HEK293T (cell line): ENCODE measurements at regions not wholly inside any gene's neighbourhood (a gene's known extent, or its start where the extent isn't known, plus 50 kb on each side); places are given as distances from the start of the nearest gene placed in this dataset.

Experiments used
- CTBP1 ChIP-seq: fragments of 450-650 bp; IDR thresholded peaks from 2 replicates; pipeline ENCODE4 v1.6.1; 2016; ENCODE audit warnings: borderline replicate concordance
- FOXM1 ChIP-seq: fragments of 450-650 bp; IDR thresholded peaks from 2 replicates; pipeline ENCODE4 v1.6.1; 2017; ENCODE audit warnings: mild to moderate bottlenecking, borderline replicate concordance
- HDGF ChIP-seq: fragments of 450-650 bp; IDR thresholded peaks from 2 replicates; pipeline ENCODE4 v1.6.1; 2017; ENCODE audit warnings: antibody characterized with exemption, borderline replicate concordance
- L3MBTL2 ChIP-seq: fragments of 450-650 bp; conservative IDR thresholded peaks from 2 replicates; pipeline ENCODE4 v1.6.1; 2016; ENCODE audit warnings: mild to moderate bottlenecking
- SP1 ChIP-seq: fragments of 450-650 bp; IDR thresholded peaks from 2 replicates; pipeline ENCODE4 v1.6.1; 2017
- SUZ12 ChIP-seq: fragments of 450-650 bp; IDR thresholded peaks from 2 replicates; pipeline ENCODE4 v1.6.1; 2016; ENCODE audit warnings: mild to moderate bottlenecking
- ZNF384 ChIP-seq: fragments of 450-650 bp; IDR thresholded peaks from 2 replicates; pipeline ENCODE4 v1.6.1; 2016

GRCh38 chr12:89029961-89030360 is 322.3 kb downstream of the DUSP6 start:
- TF ChIP-seq FOXM1 (no peak), CTBP1 (no peak), SP1 (no peak), SUZ12 (no peak), ZNF384 (no peak), HDGF (no peak), L3MBTL2 (no peak)
